Testis (tissue), 2 donors: ENCODE measurements at regions not wholly inside any gene's neighbourhood (a gene's known extent, or its start where the extent isn't known, plus 50 kb on each side); places are given as distances from the start of the nearest gene placed in this dataset.

Source experiments
- POLR2A ChIP-seq: fragments of 450-650 bp; IDR thresholded peaks from one replicate; pipeline ENCODE4 v1.6.1; 2017; ENCODE audit warnings: antibody characterized with exemption, mild to moderate bottlenecking, moderate library complexity
- TF ChIP-seq, protein P1 (sequence below), 3 experiments: fragments of 450-650 bp in 2 of 3; fragments of 200-600 bp in 1 of 3; sonication (generic) in 1 of 3; IDR thresholded peaks; one replicate each; pipeline ENCODE4 v1.5.1; 2016 to 2019; ENCODE audit warnings: antibody characterized with exemption in 3 of 3, mild to moderate bottlenecking in 2 of 3, moderate library complexity in 1 of 3

DNA sequence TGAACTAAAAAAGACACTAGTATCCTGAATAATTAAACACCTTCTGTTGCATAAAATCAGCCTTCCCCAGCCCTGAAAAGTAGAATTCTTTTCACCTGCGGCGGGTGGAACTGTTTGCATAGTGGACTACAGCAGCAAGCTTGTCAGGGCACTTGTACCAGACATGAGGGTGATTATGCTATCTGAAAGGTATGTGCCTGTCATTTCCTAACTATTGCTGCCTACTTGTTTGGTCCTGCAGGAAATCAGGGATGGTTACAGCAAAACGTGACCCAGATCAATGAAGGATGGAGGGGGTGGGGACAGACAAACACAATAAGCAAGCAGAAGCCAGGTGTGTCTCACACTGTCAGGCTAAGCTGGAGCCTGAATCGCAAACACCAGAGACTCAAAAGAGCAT lies 385.6 kb downstream of the MLLT3 start:
- TF ChIP-seq, protein P1, sequence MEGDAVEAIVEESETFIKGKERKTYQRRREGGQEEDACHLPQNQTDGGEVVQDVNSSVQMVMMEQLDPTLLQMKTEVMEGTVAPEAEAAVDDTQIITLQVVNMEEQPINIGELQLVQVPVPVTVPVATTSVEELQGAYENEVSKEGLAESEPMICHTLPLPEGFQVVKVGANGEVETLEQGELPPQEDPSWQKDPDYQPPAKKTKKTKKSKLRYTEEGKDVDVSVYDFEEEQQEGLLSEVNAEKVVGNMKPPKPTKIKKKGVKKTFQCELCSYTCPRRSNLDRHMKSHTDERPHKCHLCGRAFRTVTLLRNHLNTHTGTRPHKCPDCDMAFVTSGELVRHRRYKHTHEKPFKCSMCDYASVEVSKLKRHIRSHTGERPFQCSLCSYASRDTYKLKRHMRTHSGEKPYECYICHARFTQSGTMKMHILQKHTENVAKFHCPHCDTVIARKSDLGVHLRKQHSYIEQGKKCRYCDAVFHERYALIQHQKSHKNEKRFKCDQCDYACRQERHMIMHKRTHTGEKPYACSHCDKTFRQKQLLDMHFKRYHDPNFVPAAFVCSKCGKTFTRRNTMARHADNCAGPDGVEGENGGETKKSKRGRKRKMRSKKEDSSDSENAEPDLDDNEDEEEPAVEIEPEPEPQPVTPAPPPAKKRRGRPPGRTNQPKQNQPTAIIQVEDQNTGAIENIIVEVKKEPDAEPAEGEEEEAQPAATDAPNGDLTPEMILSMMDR (IDR thresholded peaks at IDR 0.05), result no peak
- no peak for TF ChIP-seq POLR2A
